Hepatocyte (in vitro differentiated cells): ENCODE measurements at regions not wholly inside any gene's neighbourhood (a gene's known extent, or its start where the extent isn't known, plus 50 kb on each side); places are given as distances from the start of the nearest gene placed in this dataset.

Source experiments
- EZH2phosphoT487 ChIP-seq: fragments of 200-600 bp; sonication (generic); IDR thresholded peaks from one replicate; pipeline ENCODE4 v1.6.1; 2018; ENCODE audit warnings: antibody characterized with exemption, mild to moderate bottlenecking, low read depth, moderate library complexity; ENCODE audit not compliant: unreplicated experiment, severe bottlenecking
- TF ChIP-seq, protein P1 (sequence below): fragments of 200-600 bp; sonication (generic); IDR thresholded peaks from 2 replicates; pipeline ENCODE4 v1.5.1; 2016; ENCODE audit warnings: antibody characterized with exemption, mild to moderate bottlenecking; ENCODE audit not compliant: poor library complexity

DNA sequence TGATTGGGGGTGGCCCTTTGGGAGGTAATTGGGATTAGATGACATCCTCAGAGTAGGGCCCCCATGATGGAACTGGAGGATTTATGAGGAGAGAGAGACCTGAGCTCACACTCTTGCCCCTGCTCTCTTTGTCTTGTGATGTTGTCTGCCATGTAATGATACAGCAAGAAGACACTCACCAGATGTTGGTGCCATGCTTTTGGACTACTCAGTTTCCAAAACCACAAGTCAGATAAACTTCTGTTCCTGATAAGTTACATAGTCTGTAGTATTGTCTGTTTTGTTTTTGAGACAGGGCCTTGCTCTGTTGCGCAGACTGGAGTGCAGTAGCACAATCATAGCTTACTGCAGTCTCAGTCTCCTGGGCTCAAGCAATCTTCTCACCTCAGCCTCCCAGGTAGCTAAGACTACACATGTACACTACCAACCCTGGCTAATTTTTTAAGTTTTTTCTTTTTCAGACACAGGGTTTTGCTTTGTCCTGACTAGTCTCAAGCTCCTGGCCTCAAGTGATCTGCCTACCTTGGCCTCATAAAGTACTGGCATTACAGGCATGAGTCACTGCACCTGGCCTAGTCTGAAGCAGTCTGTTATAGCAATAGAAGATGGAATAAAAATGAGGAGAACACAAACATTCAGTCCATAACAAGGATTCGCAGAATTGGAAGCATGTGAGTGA lies 115.0 kb upstream of the GALNT2 start:
- TF ChIP-seq EZH2phosphoT487, result no peak
- TF ChIP-seq, protein P1, sequence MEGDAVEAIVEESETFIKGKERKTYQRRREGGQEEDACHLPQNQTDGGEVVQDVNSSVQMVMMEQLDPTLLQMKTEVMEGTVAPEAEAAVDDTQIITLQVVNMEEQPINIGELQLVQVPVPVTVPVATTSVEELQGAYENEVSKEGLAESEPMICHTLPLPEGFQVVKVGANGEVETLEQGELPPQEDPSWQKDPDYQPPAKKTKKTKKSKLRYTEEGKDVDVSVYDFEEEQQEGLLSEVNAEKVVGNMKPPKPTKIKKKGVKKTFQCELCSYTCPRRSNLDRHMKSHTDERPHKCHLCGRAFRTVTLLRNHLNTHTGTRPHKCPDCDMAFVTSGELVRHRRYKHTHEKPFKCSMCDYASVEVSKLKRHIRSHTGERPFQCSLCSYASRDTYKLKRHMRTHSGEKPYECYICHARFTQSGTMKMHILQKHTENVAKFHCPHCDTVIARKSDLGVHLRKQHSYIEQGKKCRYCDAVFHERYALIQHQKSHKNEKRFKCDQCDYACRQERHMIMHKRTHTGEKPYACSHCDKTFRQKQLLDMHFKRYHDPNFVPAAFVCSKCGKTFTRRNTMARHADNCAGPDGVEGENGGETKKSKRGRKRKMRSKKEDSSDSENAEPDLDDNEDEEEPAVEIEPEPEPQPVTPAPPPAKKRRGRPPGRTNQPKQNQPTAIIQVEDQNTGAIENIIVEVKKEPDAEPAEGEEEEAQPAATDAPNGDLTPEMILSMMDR, result no peak
